ENCODE measurements at regions not wholly inside any gene's neighbourhood (a gene's known extent, or its start where the extent isn't known, plus 50 kb on each side); places are given as distances from the start of the nearest gene placed in this dataset.

DNA sequence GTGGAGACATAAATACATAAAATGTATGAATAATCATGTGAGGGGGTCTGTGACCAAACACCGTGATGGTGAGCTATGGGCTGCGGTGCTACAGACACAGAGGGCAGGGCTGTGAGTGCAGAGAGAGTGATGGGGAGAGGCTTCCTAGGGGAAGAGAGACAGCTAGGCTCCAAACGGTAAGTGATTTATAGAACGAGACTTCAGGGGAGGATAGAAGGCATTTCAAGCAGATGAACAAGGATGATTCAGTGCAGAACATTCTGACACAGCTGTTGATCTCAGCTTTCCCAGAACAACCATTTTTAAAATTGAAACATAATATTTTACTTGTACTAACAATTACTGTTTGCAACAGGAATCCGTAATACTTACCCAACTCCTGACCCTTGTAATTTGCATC is 100.7 kb downstream of the GAS1 start:
- Histone ChIP-seq H3K9me2 (replicated peaks; ENCODE audit: insufficient read depth) (no peaks in the 10 kb centered on the region), H3K4me2 (no peak overlapping the region), H3K4me1 (ENCODE audit: insufficient read depth) (no peaks in the 10 kb centered on the region), H2AFZ (no peak overlapping the region), H3K27me3 (no peaks in the 10 kb centered on the region), H3K36me3 (replicated peaks; ENCODE audit: insufficient read depth, low read depth) (no peaks in the 10 kb centered on the region), H3K9me3 (ENCODE audit: low read depth) (no peaks in the 10 kb centered on the region), H4K20me1 (ENCODE audit: insufficient read depth, poor library complexity, severe bottlenecking) (no peaks in the 10 kb centered on the region), H3K27ac (no peak overlapping the region), H3K79me2 (no peaks in the 10 kb centered on the region), H3K4me3 (no peak overlapping the region)
- DNase-seq (ENCODE audit: low spot score): no peak
- 80% methylated on average over 5 of the region's 5 CpGs for WGBS (ENCODE audit: low lambda C conversion rate, missing lambda C conversion rate)
- no peak for TF ChIP-seq EZH2phosphoT487 (IDR thresholded peaks at IDR 0.05; ENCODE audit: low read depth, severe bottlenecking, unreplicated experiment)
- TF ChIP-seq, protein P1, sequence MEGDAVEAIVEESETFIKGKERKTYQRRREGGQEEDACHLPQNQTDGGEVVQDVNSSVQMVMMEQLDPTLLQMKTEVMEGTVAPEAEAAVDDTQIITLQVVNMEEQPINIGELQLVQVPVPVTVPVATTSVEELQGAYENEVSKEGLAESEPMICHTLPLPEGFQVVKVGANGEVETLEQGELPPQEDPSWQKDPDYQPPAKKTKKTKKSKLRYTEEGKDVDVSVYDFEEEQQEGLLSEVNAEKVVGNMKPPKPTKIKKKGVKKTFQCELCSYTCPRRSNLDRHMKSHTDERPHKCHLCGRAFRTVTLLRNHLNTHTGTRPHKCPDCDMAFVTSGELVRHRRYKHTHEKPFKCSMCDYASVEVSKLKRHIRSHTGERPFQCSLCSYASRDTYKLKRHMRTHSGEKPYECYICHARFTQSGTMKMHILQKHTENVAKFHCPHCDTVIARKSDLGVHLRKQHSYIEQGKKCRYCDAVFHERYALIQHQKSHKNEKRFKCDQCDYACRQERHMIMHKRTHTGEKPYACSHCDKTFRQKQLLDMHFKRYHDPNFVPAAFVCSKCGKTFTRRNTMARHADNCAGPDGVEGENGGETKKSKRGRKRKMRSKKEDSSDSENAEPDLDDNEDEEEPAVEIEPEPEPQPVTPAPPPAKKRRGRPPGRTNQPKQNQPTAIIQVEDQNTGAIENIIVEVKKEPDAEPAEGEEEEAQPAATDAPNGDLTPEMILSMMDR (IDR thresholded peaks at IDR 0.05; ENCODE audit: poor library complexity): no peak

DNA sequence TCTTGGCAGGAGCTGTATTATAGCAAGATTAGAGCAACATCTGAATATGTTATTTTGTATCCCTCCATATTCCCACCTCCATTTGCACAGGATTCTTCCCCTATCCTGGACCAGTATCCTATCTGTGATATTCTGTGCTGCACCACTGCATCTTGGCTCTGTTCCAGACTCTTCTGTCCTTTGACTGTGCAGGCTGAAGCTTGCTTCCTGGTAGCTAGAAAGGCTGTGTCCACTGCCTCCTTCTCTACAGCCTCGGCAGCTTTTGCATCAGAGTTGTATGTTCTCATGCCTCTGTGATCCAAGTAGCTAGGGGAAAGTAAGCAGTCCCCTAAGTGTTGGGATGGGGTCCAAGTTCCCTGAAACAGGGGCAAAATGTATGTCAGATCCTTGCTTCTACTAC is 104.1 kb downstream of the GAS1 start:
- H3K9me2 ChIP-seq (replicated peaks; ENCODE audit: insufficient read depth): no peaks in the 10 kb centered on the region
- H3K27me3 ChIP-seq: no peaks in the 10 kb centered on the region
- H4K20me1 ChIP-seq (ENCODE audit: insufficient read depth, poor library complexity, severe bottlenecking): no peaks in the 10 kb centered on the region
- H3K4me2 ChIP-seq: no peak overlapping the region
- 74% methylated on average over 1 of the region's 1 CpG for WGBS (ENCODE audit: low lambda C conversion rate, missing lambda C conversion rate)
- no peak overlapping the region for H3K4me3 ChIP-seq
- H3K79me2 ChIP-seq: no peaks in the 10 kb centered on the region
- H3K27ac ChIP-seq: no peak overlapping the region
- H3K36me3 ChIP-seq (replicated peaks; ENCODE audit: insufficient read depth, low read depth): no peaks in the 10 kb centered on the region
- H3K4me1 ChIP-seq (ENCODE audit: insufficient read depth): no peaks in the 10 kb centered on the region
- no peak overlapping the region for H2AFZ ChIP-seq
- peak; percentile 49 for DNase-seq (ENCODE audit: low spot score)
- no peaks in the 10 kb centered on the region for H3K9me3 ChIP-seq (ENCODE audit: low read depth)
- TF ChIP-seq EZH2 (IDR thresholded peaks at IDR 0.05; ENCODE audit: borderline replicate concordance): no peak
- no peak for TF ChIP-seq EZH2phosphoT487 (IDR thresholded peaks at IDR 0.05; ENCODE audit: low read depth, severe bottlenecking, unreplicated experiment)
- TF ChIP-seq, protein P1 (IDR thresholded peaks at IDR 0.05; ENCODE audit: poor library complexity): no peak

DNA sequence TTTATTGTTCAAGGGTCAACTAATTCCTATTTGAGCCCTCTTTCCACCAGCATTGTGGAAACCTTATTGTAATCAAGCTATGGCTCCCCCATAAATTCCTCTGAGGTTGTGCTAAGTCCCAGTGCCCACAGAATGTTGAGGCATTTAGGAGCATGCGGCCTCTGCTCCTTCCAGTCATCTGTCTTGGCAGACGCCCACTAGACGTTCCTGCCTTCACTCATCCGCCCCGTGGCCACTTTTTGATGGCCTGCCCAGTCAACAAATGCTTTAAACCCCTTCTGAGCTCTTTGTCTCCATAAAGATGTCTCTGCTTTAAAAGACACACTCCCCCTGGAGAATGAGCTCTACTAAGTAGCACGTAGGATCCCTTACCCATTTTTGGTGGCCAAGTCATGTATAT is 104.7 kb downstream of the GAS1 start:
- H4K20me1 ChIP-seq (ENCODE audit: insufficient read depth, poor library complexity, severe bottlenecking): no peaks in the 10 kb centered on the region
- H3K9me3 ChIP-seq (ENCODE audit: low read depth): no peaks in the 10 kb centered on the region
- H3K27me3 ChIP-seq: no peaks in the 10 kb centered on the region
- 86% methylated on average over 6 of the region's 6 CpGs for WGBS (ENCODE audit: low lambda C conversion rate, missing lambda C conversion rate)
- H3K27ac ChIP-seq: no peak overlapping the region
- no peak overlapping the region for H2AFZ ChIP-seq
- H3K4me3 ChIP-seq: no peak overlapping the region
- no peaks in the 10 kb centered on the region for H3K4me1 ChIP-seq (ENCODE audit: insufficient read depth)
- H3K36me3 ChIP-seq (replicated peaks; ENCODE audit: insufficient read depth, low read depth): no peaks in the 10 kb centered on the region
- no peak overlapping the region for H3K4me2 ChIP-seq
- no peak for DNase-seq (ENCODE audit: low spot score)
- no peak for TF ChIP-seq EZH2 (IDR thresholded peaks at IDR 0.05; ENCODE audit: borderline replicate concordance)
- H3K79me2 ChIP-seq: no peaks in the 10 kb centered on the region
- H3K9me2 ChIP-seq (replicated peaks; ENCODE audit: insufficient read depth): no peaks in the 10 kb centered on the region

DNA sequence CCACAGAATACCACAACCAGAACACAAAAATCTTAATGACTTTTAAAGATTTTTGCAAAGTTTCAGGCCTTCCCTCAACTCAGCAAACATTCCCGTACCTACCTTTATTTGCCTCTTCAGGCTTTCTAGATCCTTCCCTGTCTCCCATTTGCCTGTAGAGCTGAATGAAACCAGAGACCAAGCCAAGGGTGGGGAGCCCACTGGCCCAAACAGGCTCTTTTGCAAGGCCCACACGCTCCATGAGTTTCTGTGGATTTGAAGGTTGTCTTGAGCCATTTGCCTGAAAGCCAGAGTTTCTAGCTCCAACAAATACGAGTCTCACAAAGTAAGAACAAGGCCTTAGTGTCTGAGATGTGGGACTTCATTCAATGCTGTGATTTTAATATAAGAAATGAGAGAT is 107.8 kb downstream of the GAS1 start:
- Histone ChIP-seq H4K20me1 (ENCODE audit: insufficient read depth, poor library complexity, severe bottlenecking) (no peaks in the 10 kb centered on the region), H3K9me3 (ENCODE audit: low read depth) (no peaks in the 10 kb centered on the region), H3K79me2 (no peaks in the 10 kb centered on the region), H3K27me3 (no peaks in the 10 kb centered on the region), H3K27ac (no peak overlapping the region), H3K9me2 (replicated peaks; ENCODE audit: insufficient read depth) (no peaks in the 10 kb centered on the region), H3K4me3 (no peak overlapping the region), H3K4me2 (no peak overlapping the region), H2AFZ (no peak overlapping the region), H3K4me1 (ENCODE audit: insufficient read depth) (no peaks in the 10 kb centered on the region), H3K36me3 (replicated peaks; ENCODE audit: insufficient read depth, low read depth) (no peaks in the 10 kb centered on the region)
- no peak for TF ChIP-seq EZH2phosphoT487 (IDR thresholded peaks at IDR 0.05; ENCODE audit: low read depth, severe bottlenecking, unreplicated experiment)
- TF ChIP-seq, protein P1 (IDR thresholded peaks at IDR 0.05; ENCODE audit: poor library complexity): no peak
- no peak for TF ChIP-seq EZH2 (IDR thresholded peaks at IDR 0.05; ENCODE audit: borderline replicate concordance)
- no peak for DNase-seq (ENCODE audit: low spot score)
- 93% methylated on average over 3 of the region's 3 CpGs for WGBS (ENCODE audit: low lambda C conversion rate, missing lambda C conversion rate)

All from hepatocyte (in vitro differentiated cells).